H1 (cell line): ENCODE measurements at regions not wholly inside any gene's neighbourhood (a gene's known extent, or its start where the extent isn't known, plus 50 kb on each side); places are given as distances from the start of the nearest gene placed in this dataset.

Experiments
- CTBP2 ChIP-seq: IDR thresholded peaks from 2 replicates; pipeline ENCODE4 v1.7.0; 2011; ENCODE audit warnings: borderline replicate concordance, mild to moderate bottlenecking, moderate library complexity, mixed read lengths, low read length; ENCODE audit not compliant: insufficient read depth, insufficient read length
- RAD21 ChIP-seq, 2 experiments: IDR thresholded peaks in 1 of 2; conservative IDR thresholded peaks in 1 of 2; 2 replicates each; pipeline ENCODE4 v1.6.1; 2011; ENCODE audit warnings: low read depth in 2 of 2, low read length in 2 of 2, improper control_type of control experiment in 1 of 2, inconsistent platforms in 1 of 2, mild to moderate bottlenecking in 1 of 2, moderate library complexity in 1 of 2
- RFX5 ChIP-seq: IDR thresholded peaks from 2 replicates; pipeline ENCODE4 v1.6.1; 2011; ENCODE audit warnings: low read depth, low read length, improper control_type of control experiment, borderline replicate concordance
- SAP30 ChIP-seq: fragments of 300-600 bp; sonication (generic); IDR thresholded peaks from 2 replicates; pipeline ENCODE4 v1.7.1; 2012; ENCODE audit warnings: low read length, moderate library complexity, mild to moderate bottlenecking, inconsistent platforms; ENCODE audit not compliant: insufficient read depth, insufficient replicate concordance
- SP2 ChIP-seq: IDR thresholded peaks from 2 replicates; pipeline ENCODE4 v1.6.1; 2012; ENCODE audit warnings: mild to moderate bottlenecking, low read length, inconsistent platforms
- SUZ12 ChIP-seq: fragments of 200-600 bp; sonication (generic); IDR thresholded peaks from 2 replicates; pipeline ENCODE4 v1.6.1; 2012; ENCODE audit warnings: mild to moderate bottlenecking, inconsistent platforms, low read length, moderate library complexity, mixed read lengths
- TAF1 ChIP-seq: IDR thresholded peaks from 2 replicates; pipeline ENCODE4 v1.6.1; 2011; ENCODE audit warnings: mild to moderate bottlenecking, low read depth, low read length
- TAF7 ChIP-seq: optimal IDR thresholded peaks from 2 replicates; pipeline ENCODE3; 2011; ENCODE audit warnings: low read depth, mild to moderate bottlenecking, inconsistent platforms, low read length, moderate library complexity, borderline replicate concordance
- TF ChIP-seq, protein P1 (sequence below): fragments of 300-600 bp; sonication (generic); IDR thresholded peaks from 2 replicates; pipeline ENCODE4 v1.7.1; 2012; ENCODE audit warnings: low read length, moderate library complexity, mild to moderate bottlenecking, inconsistent platforms; ENCODE audit not compliant: insufficient replicate concordance
- TF ChIP-seq, protein P2 (sequence below): IDR thresholded peaks from 2 replicates; pipeline ENCODE4 v1.6.1; 2012; ENCODE audit warnings: inconsistent platforms

DNA sequence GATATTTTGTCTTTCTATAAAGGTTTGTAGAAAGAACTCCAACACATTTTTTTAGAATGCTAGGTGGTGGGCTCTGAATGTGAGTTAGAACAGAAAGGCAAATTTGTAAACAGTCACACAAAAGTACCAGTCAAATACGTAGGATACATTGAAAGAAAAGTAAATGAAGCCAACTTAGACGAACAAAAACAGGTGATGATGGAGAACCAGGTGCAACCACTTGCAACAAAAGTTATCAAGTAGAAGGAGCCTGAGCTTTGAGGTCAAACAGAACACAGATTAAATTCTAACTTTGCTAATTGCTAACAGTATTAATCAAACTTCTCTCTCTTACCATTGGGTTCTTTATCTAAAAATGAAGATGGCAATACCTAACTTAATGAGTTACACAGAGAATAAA lies 62.7 kb upstream of the DAPP1 start (continued):
- TF ChIP-seq, protein P1, sequence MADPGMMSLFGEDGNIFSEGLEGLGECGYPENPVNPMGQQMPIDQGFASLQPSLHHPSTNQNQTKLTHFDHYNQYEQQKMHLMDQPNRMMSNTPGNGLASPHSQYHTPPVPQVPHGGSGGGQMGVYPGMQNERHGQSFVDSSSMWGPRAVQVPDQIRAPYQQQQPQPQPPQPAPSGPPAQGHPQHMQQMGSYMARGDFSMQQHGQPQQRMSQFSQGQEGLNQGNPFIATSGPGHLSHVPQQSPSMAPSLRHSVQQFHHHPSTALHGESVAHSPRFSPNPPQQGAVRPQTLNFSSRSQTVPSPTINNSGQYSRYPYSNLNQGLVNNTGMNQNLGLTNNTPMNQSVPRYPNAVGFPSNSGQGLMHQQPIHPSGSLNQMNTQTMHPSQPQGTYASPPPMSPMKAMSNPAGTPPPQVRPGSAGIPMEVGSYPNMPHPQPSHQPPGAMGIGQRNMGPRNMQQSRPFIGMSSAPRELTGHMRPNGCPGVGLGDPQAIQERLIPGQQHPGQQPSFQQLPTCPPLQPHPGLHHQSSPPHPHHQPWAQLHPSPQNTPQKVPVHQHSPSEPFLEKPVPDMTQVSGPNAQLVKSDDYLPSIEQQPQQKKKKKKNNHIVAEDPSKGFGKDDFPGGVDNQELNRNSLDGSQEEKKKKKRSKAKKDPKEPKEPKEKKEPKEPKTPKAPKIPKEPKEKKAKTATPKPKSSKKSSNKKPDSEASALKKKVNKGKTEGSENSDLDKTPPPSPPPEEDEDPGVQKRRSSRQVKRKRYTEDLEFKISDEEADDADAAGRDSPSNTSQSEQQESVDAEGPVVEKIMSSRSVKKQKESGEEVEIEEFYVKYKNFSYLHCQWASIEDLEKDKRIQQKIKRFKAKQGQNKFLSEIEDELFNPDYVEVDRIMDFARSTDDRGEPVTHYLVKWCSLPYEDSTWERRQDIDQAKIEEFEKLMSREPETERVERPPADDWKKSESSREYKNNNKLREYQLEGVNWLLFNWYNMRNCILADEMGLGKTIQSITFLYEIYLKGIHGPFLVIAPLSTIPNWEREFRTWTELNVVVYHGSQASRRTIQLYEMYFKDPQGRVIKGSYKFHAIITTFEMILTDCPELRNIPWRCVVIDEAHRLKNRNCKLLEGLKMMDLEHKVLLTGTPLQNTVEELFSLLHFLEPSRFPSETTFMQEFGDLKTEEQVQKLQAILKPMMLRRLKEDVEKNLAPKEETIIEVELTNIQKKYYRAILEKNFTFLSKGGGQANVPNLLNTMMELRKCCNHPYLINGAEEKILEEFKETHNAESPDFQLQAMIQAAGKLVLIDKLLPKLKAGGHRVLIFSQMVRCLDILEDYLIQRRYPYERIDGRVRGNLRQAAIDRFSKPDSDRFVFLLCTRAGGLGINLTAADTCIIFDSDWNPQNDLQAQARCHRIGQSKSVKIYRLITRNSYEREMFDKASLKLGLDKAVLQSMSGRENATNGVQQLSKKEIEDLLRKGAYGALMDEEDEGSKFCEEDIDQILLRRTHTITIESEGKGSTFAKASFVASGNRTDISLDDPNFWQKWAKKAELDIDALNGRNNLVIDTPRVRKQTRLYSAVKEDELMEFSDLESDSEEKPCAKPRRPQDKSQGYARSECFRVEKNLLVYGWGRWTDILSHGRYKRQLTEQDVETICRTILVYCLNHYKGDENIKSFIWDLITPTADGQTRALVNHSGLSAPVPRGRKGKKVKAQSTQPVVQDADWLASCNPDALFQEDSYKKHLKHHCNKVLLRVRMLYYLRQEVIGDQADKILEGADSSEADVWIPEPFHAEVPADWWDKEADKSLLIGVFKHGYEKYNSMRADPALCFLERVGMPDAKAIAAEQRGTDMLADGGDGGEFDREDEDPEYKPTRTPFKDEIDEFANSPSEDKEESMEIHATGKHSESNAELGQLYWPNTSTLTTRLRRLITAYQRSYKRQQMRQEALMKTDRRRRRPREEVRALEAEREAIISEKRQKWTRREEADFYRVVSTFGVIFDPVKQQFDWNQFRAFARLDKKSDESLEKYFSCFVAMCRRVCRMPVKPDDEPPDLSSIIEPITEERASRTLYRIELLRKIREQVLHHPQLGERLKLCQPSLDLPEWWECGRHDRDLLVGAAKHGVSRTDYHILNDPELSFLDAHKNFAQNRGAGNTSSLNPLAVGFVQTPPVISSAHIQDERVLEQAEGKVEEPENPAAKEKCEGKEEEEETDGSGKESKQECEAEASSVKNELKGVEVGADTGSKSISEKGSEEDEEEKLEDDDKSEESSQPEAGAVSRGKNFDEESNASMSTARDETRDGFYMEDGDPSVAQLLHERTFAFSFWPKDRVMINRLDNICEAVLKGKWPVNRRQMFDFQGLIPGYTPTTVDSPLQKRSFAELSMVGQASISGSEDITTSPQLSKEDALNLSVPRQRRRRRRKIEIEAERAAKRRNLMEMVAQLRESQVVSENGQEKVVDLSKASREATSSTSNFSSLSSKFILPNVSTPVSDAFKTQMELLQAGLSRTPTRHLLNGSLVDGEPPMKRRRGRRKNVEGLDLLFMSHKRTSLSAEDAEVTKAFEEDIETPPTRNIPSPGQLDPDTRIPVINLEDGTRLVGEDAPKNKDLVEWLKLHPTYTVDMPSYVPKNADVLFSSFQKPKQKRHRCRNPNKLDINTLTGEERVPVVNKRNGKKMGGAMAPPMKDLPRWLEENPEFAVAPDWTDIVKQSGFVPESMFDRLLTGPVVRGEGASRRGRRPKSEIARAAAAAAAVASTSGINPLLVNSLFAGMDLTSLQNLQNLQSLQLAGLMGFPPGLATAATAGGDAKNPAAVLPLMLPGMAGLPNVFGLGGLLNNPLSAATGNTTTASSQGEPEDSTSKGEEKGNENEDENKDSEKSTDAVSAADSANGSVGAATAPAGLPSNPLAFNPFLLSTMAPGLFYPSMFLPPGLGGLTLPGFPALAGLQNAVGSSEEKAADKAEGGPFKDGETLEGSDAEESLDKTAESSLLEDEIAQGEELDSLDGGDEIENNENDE = no peak
- TF ChIP-seq CTBP2 = no peak
- TF ChIP-seq, protein P2, sequence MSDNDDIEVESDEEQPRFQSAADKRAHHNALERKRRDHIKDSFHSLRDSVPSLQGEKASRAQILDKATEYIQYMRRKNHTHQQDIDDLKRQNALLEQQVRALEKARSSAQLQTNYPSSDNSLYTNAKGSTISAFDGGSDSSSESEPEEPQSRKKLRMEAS = no peak
- TF ChIP-seq TAF7 = no peak
- TF ChIP-seq SAP30 = no peak
- no peak for TF ChIP-seq SP2
- no peak for TF ChIP-seq RFX5
- no peak for TF ChIP-seq RAD21 (IDR thresholded peaks at IDR 0.05 in 1 of 2, conservative IDR thresholded peaks at IDR 0.05 in 1 of 2; ENCODE audit: low read depth in 2 of 2, low read length in 2 of 2)
- no peak for TF ChIP-seq SUZ12
- no peak for TF ChIP-seq TAF1
